T-helper 1 cell treated with Interleukin-12 subunit alpha and Interleukin-12 subunit beta and Interleukin-4 antibody, amounts not matched to agents 30 ng/mL and 1 ng/mL, for 36 hours (primary cell): ENCODE measurements at regions not wholly inside any gene's neighbourhood (a gene's known extent, or its start where the extent isn't known, plus 50 kb on each side); places are given as distances from the start of the nearest gene placed in this dataset.
"Not testable (repeated sequence)": the region's sequence is repeated elsewhere in the genome, so short reads cannot be mapped to it uniquely, and the experiment has no call there.

Source experiments
- intact Hi-C: fragments of 100-400 bp; cut with micrococcal nuclease; formaldehyde crosslinking; loops from one replicate; pipeline ENCODE4 v1.15.1; 2024

DNA sequence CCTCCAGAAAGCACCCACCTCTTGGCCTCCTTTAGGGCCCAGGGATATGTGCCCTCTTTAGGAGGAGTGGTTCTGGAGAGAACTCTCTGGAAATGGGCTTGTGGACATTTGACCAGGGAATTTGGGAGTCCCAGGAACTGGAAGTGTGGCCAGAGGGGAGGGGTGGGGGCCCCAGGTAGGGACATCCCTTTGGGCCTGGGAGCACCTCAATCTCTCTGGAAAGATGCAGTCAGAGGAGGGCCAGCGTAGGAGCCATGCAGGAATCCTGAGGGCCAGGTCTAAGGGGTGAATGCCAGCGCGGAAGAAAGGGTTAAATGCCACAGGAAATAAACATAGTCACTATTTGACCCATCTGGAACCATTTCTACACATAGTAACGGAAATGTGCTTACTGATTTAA lies 50.3 kb upstream of the ITGA11 start:
- intact Hi-C loops: no loop called here

DNA sequence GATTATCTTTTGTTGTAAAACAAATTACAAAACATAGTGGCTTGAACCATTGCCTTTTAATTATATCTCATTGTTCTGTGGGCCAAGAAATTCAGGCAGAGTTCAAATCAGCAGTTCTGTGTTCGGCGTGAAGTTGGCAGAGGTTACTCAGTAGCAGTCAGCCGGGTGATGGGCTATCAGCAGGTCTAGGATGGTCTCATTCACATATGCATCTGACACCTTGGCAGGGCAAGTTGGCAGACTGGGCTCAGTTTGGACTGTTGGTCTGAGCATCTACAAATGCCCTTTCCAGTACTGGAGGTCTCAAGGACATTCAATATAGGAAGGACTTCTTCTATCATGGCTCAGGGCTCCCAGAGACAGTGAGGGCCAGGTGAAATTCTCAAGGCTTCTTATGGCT lies 51.2 kb upstream of the ITGA11 start:
- intact Hi-C loops: no loop called here

DNA sequence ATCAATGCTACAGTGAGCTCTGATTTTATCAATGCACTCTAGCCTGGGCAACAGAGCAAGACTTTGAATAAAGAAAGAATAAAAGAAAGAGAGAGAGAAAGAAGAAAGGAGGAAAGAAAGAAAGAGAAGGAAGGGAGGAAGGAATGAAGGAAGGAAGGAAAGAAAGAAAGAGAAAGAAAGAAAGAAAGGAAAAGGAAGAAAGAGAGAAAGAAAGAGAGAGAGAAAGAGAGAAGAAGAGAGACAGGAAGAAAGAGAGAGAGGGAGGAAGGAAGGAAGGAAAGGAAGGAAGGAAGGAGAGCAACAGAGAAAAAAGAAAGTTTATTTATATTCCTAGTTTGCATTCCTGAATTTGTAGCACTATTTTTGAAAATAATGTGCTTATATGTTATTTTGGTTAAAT lies 52.3 kb upstream of the ITGA11 start:
- intact Hi-C loops: no loop called here

GRCh38 chr15:68484696-68485400 lies 52.9 kb upstream of the ITGA11 start:
- intact Hi-C loops: no loop called here

GRCh38 chr15:68485721-68486360 lies 53.9 kb upstream of the ITGA11 start:
- intact Hi-C loops: no loop called here

DNA sequence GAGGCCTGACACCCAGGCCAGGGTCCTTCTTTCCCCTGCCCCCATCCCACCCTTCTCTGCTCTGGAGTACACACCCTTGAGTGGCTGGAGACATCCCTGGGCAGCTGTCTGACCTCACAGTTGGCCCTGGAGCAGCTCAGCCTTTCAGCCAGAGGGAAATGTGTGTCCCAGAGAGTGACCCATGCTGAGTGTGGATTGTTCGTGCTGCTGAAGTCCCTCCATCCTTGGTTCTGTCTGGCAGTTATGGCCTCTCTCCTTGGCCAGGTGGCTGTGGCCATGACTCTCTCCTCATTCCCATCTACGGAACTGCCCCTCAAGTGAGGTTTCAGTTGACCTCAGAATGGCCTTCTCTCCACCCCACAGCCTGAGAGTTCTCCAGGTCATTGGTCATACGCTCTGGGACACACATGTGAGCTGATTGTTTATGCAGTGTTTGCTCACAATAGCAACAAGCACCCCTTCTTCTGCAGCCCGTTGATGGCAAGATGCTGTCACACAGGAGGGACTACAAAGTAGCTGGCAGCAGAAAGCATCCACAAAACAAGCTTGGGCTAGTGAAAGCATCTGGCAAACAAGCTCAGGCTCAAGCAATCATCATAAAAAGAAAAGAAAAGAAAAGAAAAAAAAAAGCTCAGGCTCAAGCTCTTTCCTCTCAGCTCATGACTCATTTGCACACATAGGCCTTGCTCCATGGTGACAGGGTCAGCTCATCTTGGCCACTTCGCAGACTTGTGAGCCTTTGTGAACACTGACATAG lies 55.3 kb upstream of the ITGA11 start:
- intact Hi-C loops: no loop called here

DNA sequence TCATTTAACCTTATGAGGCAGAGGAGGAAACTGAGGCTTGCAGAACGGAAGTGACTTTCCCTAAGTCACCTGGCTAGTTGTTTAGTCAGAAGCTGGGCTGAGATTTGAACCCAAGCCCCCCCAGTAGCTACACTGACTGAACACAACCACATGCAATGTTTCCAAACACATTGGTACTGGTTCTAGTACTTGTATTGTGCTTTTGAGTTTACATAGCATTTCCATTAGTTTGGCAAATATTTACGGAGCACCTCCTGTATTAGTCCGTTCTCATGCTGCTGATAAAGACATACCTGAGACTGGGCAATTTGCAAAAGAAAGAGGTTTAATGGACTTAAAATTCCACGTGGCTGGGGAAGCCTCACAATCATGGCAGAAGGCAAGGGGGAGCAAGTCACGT lies 56.3 kb upstream of the ITGA11 start:
- intact Hi-C loops: no loop called here

GRCh38 chr15:68488966-68489365 lies 57.0 kb upstream of the ITGA11 start:
- intact Hi-C loops: no loop called here

DNA sequence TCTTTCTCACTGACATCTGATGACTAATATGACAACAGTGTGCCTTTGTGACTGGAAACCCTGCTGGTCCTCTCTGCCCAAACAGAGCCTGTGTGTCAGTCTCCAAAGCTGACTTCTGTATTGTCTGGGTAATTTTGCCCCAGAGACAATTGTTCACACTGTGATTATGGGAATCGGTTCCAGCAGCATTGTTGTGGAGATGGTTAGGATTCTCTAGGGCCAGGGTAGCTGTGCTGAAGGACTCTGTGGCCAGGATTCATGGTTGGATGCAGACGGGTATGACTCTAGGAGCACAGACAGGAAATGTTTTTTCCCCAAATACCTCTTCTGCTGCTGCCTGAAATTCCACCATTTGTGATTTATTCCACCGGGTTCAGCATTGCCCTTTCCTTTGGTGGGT lies 57.5 kb upstream of the ITGA11 start:
- intact Hi-C loops: no loop called here

GRCh38 chr15:68491415-68492106 lies 59.6 kb upstream of the ITGA11 start:
- intact Hi-C loops: no loop called here

DNA sequence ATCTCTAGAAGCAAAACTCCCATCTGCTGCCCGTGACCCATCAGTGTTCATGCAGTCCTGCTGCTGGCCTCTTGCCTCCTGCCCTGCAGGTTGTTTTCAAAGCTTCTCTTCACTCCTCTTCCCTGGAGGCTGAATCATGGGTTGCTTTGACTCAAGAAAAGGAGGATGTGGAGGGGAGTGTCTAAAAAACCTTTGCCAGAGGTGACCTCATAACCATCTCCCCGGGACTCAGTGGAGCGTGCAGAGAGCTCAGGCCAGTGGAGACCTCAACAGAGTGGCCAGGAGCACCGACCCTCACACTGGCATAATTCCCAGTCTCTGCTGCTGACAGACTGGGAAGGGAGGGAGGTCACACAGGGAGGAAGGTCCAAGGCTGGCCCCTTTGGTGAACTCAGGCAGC lies 60.9 kb upstream of the ITGA11 start:
- intact Hi-C loops: no loop called here

DNA sequence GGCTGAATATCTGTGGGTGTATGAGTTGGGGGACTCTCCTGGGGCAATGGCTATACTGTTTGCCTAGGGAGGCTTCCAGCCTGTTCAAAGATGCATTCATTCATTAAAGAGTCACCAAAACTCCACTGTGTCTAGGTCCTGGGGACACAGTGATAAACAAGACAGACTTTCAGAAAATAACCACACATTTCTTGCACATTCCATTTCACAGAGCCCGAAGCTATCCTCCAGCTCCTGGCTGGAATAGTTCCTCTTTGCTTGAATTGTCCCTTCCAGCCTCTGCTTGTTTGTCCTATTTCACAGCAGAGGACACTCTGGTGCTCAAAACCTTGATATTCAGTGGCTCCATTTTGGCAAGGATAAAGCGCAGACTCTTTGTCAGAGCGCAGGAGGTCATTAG lies 61.7 kb upstream of the ITGA11 start:
- intact Hi-C loops: no loop called here

DNA sequence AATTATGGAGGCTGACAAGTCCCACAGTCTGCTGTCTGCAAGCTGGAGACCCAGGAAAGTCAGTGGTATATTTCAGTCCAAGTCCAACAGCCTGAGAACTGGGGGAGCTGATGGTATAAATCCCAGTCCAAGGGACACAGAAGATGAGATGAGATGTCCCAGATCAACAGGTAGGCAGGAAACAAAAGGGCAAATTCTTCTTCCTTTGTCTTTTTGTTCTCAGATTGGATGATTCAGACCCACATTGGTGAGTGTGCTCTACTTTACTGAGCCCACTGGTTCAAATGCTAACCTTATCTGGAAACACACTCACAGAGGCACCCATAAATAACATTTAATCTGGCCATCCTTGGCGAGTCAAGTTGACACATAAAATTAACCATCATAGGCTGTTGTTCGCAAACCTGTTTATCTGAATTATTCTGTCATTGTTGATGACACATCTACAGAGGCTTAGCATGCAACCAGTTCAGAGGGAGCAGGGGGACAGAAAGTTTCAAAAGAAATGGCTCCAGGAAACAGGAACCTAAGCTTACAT lies 62.7 kb upstream of the ITGA11 start:
- intact Hi-C loops: no loop called here

GRCh38 chr15:68495221-68495950 lies 63.4 kb upstream of the ITGA11 start:
- intact Hi-C loops: no loop called here

DNA sequence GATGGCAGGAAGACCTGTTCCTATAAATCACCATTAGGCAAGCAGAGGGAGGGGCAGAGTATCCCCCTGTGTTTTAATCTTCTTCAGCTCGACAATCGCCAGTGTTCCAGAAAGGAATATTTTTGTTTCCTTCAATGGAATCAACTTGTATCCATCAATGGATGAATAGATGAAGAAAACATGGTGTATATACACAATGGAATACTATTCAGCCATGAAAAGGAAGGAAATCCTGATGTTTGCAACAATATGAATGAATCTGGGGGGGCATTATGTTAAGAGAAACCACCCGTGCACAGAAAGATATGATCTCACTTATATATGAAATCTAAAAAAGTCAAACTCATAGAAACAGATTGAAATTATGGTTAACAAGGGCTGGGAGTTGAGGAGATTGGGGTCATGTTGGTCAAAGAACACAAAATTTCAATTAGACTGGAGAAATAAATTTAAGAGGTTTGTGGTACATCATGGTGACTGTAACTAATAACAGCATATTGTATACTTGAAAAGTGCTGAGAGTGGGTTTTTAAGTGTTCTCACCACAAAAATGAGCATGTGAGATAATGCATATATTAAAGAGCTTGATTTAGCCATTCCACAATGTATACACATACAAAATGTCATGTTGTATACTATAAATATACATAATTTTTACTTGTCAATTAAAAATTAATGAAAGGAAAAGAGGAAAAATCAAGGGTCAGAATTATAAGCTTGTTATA lies 64.2 kb upstream of the ITGA11 start:
- intact Hi-C loops: no loop called here

DNA sequence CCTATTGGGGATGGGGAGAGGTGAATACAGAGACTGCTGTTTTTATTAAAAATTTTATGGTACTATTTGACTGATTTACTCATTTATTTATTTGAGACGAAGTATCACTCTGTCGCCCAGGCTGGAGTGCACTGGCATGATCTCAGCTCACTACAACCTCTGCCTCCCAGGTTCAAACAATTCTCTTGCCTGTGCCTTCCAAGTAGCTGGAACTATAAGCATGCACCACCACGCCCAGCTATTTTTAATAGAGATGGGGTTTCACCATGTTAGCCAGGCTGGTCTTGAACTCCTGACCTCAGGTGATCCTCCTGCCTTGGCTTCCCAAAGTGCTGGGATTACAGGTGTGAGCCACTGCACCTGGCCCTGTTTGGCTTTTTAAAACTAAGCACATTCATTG lies 64.8 kb upstream of the ITGA11 start:
- intact Hi-C loops: not testable (repeated sequence)

GRCh38 chr15:68497206-68497910 lies 65.4 kb upstream of the ITGA11 start:
- intact Hi-C loops: no loop called here

- intact Hi-C loops: no loop called here
Measured at GRCh38 chr15:68498076-68498475, 66.1 kb upstream of the ITGA11 start.

GRCh38 chr15:68499620-68500312 lies 67.8 kb upstream of the ITGA11 start:
- intact Hi-C loops: no loop called here
